ENCODE measurements at regions not wholly inside any gene's neighbourhood (a gene's known extent, or its start where the extent isn't known, plus 50 kb on each side); places are given as distances from the start of the nearest gene placed in this dataset.
"Not testable (repeated sequence)": the region's sequence is repeated elsewhere in the genome, so short reads cannot be mapped to it uniquely, and the experiment has no call there.

DNA sequence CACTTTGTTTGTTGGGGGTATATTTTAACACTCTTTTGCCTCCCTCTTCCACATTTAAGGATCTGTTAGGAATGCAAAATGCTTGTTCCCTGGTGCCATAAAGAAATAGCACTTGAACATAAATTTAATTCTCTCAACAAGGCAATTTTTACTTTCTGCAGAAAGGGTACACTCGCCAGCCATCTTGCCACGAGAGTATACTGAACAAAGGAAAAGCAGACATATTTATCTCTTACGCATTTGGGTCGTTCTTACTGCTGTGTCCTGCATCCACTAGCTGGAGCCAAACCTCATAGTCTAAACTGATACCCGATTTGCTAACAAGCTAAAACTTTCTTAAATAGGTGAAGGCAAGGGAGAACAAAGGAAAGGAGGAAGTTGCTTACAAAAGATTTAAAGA lies 129.5 kb downstream of the B3GNT2 start:
- no peak for FAIRE-seq

DNA sequence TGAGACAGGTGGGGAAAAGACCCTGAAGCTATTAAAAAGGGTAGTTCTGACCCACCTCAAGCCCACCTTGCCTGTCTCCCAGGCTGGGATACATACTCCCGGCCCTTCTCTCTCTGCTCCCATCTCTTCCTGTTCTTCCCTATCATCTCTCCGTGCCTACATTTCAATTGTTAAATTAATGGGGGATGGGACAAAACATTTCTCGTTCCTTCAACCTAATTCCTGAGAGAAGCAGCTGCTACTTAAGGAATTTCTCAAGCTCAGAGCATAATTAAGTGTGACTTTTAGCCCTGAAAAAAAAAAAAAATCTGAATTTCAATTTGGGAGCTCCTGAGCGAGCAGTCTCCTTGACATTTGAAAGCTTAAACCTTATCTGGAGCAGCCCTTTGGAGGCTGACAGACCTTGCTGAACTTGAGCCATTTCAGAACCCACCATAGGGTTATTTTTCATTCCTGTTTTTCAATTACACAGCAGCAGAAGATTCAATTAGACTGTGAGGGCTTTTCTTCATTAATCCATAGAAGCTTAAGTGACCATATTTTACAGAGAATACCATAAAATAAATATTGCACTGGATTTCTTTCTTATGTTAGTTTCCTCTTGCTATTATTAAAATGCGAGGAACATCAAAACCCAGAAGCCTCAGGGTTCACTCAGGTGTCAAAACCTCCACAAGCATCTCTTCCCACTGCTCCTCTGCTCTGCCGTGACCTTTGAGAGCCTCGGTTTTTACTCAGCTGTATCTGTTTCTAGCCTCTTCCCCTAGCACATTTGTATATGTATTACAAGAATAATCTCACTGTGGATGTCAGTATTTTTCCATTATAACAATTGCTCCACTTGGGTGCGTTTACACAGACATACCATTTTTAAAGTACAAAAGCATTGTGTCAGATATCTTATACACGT lies 125.7 kb downstream of the B3GNT2 start:
- FAIRE-seq, result no peak

GRCh38 chr2:62320657-62321357 lies 124.9 kb downstream of the B3GNT2 start:
- FAIRE-seq, result no peak

DNA sequence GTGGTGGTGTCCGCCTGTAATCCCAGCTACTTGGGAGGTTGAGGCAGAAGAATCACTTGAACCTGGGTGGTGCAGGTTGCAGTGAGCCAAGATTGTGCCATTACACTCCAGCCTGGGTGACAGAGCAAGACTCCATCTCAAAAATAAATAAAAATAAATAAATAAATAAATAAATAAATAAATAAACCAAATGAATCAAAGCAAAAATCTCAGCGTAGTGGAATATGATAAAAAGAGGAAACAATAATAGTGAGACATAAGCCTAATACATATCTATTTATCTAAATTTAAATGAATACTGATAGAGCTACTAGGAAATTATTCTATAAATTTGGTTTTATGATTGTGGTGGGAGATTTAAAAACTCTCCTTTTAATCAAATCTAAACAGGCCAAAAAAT lies 124.2 kb downstream of the B3GNT2 start:
- FAIRE-seq, result not testable (repeated sequence)

DNA sequence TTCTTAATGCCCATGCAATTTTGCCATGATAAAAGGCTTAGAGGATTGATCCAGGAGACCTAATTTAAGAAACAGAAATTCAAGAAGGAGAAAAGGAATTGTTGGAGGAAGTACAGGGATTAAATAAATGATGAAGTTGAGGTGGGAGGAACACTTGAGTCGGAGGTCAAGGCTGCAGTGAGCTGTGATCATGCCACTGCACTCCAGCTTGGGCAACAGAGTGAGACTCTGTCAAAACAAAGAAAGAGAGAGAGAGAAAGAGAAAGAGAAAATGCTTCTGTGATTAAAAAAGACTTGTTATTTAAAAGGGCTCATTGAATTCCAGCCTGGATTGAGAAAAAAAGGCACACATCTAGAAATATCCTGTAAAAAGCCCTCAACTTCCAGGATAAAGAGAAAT lies 123.2 kb downstream of the B3GNT2 start:
- no peak for FAIRE-seq

DNA sequence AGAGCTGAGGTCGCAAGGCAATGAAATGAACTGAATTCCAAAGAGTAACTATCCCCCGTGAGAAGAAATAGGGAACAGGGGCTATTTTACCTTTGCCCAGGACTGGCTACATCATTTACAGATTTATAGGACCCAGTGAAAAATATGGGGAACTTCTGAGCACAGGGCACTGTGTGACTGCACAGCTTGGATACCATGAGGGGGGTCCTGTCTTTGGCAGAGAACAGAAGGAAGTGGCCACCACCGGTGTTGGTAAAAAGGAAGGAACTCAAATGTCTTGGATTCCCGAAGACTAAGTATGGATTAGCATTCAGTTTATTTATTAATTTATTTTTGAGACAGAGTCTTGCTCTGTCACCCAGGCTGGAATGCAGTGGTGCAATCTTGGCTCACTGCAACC lies 119.6 kb downstream of the B3GNT2 start:
- FAIRE-seq, result no peak

DNA sequence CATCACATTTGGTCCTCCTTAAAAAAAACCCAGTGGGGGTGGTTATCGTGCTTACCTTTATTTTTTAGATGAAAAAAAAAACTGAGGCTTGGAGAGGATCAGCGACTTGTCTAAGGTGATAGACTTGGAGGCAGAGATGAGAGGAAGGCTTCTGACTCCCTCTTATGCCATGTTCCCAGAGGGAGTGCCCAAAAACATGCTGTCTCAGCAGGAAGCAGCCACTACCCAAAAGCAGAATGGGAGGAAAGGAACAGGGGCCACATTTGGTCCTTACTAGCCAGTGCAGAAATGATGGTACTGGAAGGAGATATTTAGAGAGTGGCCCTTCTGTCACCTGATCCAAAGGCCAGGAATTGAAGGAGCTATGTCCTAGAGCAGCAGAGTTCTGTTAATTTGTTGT lies 118.4 kb downstream of the B3GNT2 start:
- FAIRE-seq, result no peak

DNA sequence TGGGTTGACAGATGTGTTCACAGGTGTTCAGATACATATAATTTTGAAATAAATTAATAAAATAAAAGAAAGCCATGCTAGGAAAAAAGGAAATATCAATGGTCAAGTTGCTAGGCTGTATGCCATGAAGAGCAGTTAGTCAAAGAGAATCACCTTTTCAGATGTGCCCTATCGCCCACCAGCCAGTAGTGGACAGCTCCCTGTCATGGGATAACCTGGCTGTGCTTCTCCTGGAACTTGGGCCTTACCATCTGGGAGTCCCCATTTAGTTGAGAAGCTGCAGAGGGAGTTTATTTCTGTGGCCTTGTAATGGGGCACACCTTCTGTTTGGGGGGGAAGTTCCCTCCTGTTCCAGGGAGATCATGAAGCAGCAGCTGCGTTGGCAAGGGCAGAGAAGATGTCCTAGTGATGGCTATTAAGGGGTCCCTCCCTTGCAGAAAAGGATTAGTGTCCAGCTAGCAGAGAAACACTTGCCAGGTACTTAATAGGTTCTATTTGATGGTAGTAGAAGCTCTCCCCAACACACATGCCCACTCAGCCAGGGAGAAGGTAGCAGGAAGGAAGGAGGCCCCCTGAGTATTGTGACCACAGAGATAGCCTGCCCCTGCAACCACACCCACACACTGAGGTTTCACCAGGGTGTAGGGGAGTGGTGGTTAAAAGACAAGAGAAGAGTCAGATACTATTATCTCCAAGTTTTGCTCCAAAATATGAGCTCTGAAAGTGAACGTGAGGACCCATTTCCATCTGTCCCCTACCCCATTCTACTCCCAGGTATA lies 117.7 kb downstream of the B3GNT2 start:
- FAIRE-seq, result no peak

DNA sequence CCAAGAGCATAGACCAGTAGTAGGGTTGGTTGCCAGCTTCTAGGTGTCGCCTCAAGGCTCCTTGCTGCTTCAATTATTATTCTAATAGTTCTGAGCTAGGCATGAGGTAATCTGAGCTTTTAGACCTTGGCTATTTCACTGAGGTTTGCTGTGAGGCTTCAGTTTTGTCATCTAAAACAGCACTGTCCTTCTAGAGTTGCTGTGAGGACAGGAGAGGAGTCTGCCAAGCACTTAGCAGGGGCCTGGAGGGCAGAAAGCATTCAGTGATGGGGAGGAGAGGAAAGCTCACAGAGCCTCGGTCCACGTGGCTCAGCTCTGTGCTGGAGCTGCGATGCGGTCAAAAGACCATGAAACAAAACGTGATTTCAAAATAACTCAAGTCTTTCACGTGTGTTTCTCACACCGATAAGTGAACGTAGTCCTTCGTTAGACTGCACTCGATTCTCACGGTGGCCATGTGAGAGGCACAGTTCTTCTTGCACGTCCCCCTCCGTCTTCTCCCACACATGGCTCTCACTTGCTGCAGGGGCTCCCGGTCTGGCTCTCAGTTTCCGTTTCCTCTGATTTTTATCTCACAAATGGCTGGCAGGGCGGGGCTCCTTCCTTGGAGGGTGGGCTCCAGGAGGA lies 113.7 kb downstream of the B3GNT2 start:
- no peak for FAIRE-seq

DNA sequence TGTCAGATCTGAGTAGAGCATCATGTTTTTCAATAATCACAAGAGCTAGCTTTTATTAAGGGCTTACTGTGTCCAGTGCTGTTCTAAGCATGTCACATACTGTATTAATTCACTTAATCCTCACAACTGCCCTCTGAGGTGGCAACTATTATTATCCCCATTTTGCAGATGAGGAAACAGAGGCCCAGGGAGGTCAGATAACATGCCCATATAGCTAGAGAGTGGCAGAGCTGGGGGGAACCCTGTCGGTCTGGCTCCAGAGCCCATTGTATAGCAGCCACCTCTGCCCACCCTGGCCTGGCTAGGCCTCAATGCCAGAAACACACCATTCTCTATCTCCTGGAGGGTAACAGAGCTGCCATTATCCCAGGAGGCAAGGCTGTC lies 113.2 kb downstream of the B3GNT2 start:
- FAIRE-seq, result no peak

GRCh38 chr2:62307469-62308389 lies 111.8 kb downstream of the B3GNT2 start:
- no peak for FAIRE-seq

DNA sequence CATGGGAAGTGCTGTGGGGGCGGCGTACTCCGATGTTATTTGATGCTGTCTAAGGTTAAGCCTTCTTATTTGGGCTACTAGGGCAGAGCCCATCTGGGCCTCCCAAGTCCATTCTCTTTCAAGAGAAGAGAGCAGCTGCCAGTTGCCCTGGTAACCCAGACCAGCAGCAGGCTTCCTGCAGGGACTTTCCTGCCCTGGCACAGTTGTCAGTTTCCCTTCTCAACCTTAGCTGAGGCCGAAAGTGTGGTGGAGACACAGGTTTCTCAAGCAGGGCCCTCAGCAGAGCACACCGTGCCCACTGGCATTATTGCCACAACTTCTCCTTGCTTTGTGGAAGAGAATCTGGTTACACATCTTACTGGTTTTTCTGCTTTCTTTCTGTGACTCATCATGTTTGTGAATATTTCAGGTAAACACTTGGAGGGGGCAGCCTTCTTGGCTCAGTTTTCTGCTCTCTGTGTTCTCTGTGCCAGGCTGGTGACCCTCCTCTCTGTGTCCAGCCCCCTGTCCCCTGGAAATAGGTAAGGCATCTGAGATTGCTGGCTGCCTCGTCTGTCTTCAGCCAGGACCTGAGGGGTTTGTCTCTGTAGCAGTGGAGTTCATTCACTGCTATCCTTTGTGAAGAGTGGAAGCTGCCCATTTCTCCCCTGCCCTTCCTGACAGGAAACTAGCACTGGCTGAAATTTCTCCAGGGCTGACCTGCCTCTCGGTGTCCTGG lies 111.0 kb downstream of the B3GNT2 start:
- no peak for FAIRE-seq

- no peak for FAIRE-seq
Measured at GRCh38 chr2:62305421-62306176, 109.7 kb downstream of the B3GNT2 start.

GRCh38 chr2:62304429-62305417 lies 108.8 kb downstream of the B3GNT2 start:
- no peak for FAIRE-seq

- no peak for FAIRE-seq
Measured at GRCh38 chr2:62303788-62304187, 107.9 kb downstream of the B3GNT2 start.

DNA sequence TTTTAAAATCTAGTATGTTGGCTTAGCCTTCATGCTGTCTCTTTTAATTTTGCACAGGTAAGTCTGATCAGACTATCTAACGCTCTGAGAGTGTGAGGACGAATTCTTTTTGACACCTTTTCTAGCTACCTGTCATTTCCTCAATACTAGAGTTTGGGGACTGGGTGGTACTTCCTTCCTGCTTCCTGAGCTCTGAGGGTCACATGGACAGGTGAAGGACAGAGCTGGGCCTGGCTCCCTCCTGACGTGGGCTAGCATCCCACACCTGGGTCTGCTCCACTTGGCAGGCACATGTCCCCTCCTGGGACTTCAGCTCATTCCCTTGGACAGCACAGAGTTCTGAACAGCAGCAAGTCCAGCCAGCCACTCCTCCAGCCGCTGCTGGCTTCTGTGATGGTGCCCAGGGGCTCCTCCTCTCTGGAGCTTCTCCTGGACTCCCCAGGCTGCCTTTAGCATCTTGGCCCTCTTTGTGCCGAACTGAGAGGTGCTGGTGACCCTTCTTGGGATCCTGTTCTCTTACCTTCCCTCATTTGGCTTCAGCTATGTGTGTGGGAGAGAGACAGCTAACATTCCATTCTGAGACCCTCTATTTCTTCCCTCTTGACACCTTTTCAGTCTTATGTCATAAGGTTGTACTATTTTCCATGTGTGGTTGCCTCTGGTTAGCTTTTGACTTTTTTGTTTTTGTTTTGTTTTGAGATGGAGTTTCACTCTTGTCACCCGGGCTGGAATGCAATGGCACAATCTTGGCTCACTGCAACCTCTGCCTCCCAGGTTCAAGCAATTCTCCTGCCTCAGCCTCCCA lies 106.9 kb downstream of the B3GNT2 start:
- no peak for FAIRE-seq

GRCh38 chr2:62300925-62301324 lies 105.0 kb downstream of the B3GNT2 start:
- no peak for FAIRE-seq

GRCh38 chr2:62297624-62298010 lies 101.7 kb downstream of the B3GNT2 start:
- no peak for FAIRE-seq
